Panc1 (cell line): ENCODE measurements at regions not wholly inside any gene's neighbourhood (a gene's known extent, or its start where the extent isn't known, plus 50 kb on each side); places are given as distances from the start of the nearest gene placed in this dataset.

ENCODE experiments used
- ATAC-seq: fragments of 200-7000 bp; cut with Tn5 transposase; 2 replicates; pipeline ENCODE4 v1.9.1; 2020; ENCODE audit warnings: mild to moderate bottlenecking, moderate library complexity
- BruUV-seq: library from RNA; stranded (reverse); fragments of 400-500 nt; replicated peaks from 2 replicates; lab custom pipeline; 2021; lab: Mats Ljungman, UMichigan
- CTCF ChIA-PET: fragments of 300-600 bp; sonication (Branson Sonifier 250); formaldehyde crosslinking; loops from one replicate; lab custom pipeline; 2022; ENCODE audit warnings: antibody characterized with exemption; lab: Charles Lee
- POLR2A ChIA-PET: fragments of 300-600 bp; sonication (Branson Sonifier 250); formaldehyde crosslinking; loops from one replicate; lab custom pipeline; 2022; ENCODE audit warnings: antibody characterized with exemption; lab: Charles Lee
- DNase-seq: peaks from one replicate; pipeline ENCODE4 v3.0.0-alpha.2; 2010; ENCODE audit warnings: low read depth, low spot score
- H3K27ac ChIP-seq: 2 replicates; pipeline ENCODE4 v1.5.1; 2011; ENCODE audit warnings: mild to moderate bottlenecking, low read length, inconsistent platforms
- H3K27me3 ChIP-seq: fragments of 200-500 bp; sonication (Bioruptor generic); 2 replicates; pipeline ENCODE4 v1.6.0; 2014; ENCODE audit warnings: low read length, inconsistent platforms; ENCODE audit not compliant: control insufficient read depth, insufficient read depth
- H3K36me3 ChIP-seq: fragments of 200-500 bp; sonication (Bioruptor generic); 2 replicates; pipeline ENCODE4 v1.5.1; 2014; ENCODE audit warnings: inconsistent platforms, mild to moderate bottlenecking, low read length, moderate library complexity; ENCODE audit not compliant: control insufficient read depth, insufficient read depth
- H3K4me1 ChIP-seq: 2 replicates; pipeline ENCODE4 v1.5.1; 2011; ENCODE audit warnings: inconsistent platforms, mild to moderate bottlenecking, low read length, moderate library complexity; ENCODE audit not compliant: control insufficient read depth, insufficient read depth
- H3K4me3 ChIP-seq, 2 experiments: 2 replicates each; pipeline ENCODE4 v1.5.1; 2011 to 2012; ENCODE audit warnings: low read depth in 2 of 2, low read length in 2 of 2, mild to moderate bottlenecking in 2 of 2, inconsistent platforms in 1 of 2, moderate library complexity in 1 of 2
- H3K9me3 ChIP-seq: fragments of 200-500 bp; sonication (Bioruptor generic); 2 replicates; pipeline ENCODE4 v1.5.1; 2014; ENCODE audit warnings: low read depth, mild to moderate bottlenecking, inconsistent platforms, low read length, moderate library complexity; ENCODE audit not compliant: control insufficient read depth, insufficient read depth
- CTCF ChIP-seq: fragments of 450-650 bp; IDR thresholded peaks from 2 replicates; pipeline ENCODE4 v1.5.1; 2017; ENCODE audit warnings: mild to moderate bottlenecking
- POLR2AphosphoS5 ChIP-seq: IDR thresholded peaks from 2 replicates; pipeline ENCODE4 v1.6.1; 2012; ENCODE audit warnings: mild to moderate bottlenecking, low read depth, low read length, moderate library complexity
- SIN3A ChIP-seq: IDR thresholded peaks from 2 replicates; pipeline ENCODE4 v1.6.1; 2012; ENCODE audit warnings: low read depth, mild to moderate bottlenecking, low read length, moderate library complexity, borderline replicate concordance; ENCODE audit not compliant: insufficient read depth
- TCF7L2 ChIP-seq: IDR thresholded peaks from 2 replicates; pipeline ENCODE4 v1.6.1; 2011; ENCODE audit warnings: mild to moderate bottlenecking, low read depth, low read length, inconsistent platforms
- in situ Hi-C: cut with HindIII; loops from 2 replicates; pipeline ENCODE4 v1.10.0; 2016; ENCODE audit warnings: low sequenced_read_pairs, low pct_unique_long_range_greater_than_20kb
- intact Hi-C: fragments of 100-400 bp; cut with micrococcal nuclease; formaldehyde crosslinking; loops from one replicate; pipeline ENCODE4 v1.10.0; 2022; ENCODE audit not compliant: unreplicated experiment
- TF ChIP-seq, protein P1 (sequence below), 2 experiments: IDR thresholded peaks; 2 replicates each; pipeline ENCODE4 v1.6.1; 2011 to 2012; ENCODE audit warnings: low read depth in 2 of 2, control low read depth in 1 of 2, low read length in 1 of 2, mild to moderate bottlenecking in 1 of 2, moderate library complexity in 1 of 2; ENCODE audit not compliant: insufficient read depth in 1 of 2

GRCh38 chr7:375321-375831 lies 85.4 kb downstream of the FOXL3 start:
- Histone ChIP-seq H3K36me3 (no peaks in the 10 kb centered on the region), H3K27me3 (no peaks in the 10 kb centered on the region), H3K27ac (no peak overlapping the region), H3K4me1 (peaks cover 4% of the 10 kb centered on the region; the same call in 1 of the 2 replicates), H3K9me3 (no peaks in the 10 kb centered on the region), H3K4me3 (no peak overlapping the region)
- BruUV-seq: no TSS peak
- TF ChIP-seq POLR2AphosphoS5 (no peak), CTCF (no peak), SIN3A (no peak), TCF7L2 (no peak)
- TF ChIP-seq, protein P1, sequence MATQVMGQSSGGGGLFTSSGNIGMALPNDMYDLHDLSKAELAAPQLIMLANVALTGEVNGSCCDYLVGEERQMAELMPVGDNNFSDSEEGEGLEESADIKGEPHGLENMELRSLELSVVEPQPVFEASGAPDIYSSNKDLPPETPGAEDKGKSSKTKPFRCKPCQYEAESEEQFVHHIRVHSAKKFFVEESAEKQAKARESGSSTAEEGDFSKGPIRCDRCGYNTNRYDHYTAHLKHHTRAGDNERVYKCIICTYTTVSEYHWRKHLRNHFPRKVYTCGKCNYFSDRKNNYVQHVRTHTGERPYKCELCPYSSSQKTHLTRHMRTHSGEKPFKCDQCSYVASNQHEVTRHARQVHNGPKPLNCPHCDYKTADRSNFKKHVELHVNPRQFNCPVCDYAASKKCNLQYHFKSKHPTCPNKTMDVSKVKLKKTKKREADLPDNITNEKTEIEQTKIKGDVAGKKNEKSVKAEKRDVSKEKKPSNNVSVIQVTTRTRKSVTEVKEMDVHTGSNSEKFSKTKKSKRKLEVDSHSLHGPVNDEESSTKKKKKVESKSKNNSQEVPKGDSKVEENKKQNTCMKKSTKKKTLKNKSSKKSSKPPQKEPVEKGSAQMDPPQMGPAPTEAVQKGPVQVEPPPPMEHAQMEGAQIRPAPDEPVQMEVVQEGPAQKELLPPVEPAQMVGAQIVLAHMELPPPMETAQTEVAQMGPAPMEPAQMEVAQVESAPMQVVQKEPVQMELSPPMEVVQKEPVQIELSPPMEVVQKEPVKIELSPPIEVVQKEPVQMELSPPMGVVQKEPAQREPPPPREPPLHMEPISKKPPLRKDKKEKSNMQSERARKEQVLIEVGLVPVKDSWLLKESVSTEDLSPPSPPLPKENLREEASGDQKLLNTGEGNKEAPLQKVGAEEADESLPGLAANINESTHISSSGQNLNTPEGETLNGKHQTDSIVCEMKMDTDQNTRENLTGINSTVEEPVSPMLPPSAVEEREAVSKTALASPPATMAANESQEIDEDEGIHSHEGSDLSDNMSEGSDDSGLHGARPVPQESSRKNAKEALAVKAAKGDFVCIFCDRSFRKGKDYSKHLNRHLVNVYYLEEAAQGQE (IDR thresholded peaks at IDR 0.05; ENCODE audit: insufficient read depth in 1 of 2, low read depth in 2 of 2, low read length in 1 of 2): no peak
- intact Hi-C loops: no loop called here
- ChIA-PET POLR2A (interaction anchor here (0.7 kb wide), 1 partner anchor 509 kb away, joined by 3 read pairs; no protein-coding TSS in a partner anchor), CTCF (no interaction called here)
- in situ Hi-C loops: no loop called here
- ATAC-seq (no peak), DNase-seq (no peak)

DNA sequence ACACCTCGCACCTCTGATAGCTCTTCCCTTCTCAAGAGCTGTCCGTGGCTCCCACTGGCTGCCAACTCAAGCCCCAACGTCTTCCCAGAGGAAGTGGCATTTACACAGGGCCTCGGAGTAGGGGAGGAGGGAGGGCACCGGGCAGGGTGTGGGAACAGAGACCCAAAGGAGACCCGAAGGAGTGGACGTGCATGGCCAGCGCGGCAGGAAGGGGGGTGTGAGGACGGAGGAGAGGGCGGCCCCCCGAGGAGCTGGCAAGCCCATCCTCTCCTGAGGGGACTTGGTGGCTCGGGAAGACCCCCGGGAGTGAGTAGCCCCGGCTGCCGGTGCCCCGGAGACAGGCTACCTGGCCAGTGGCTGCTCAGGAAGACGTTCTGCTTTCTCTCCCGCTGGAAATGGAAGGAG lies 85.9 kb downstream of the FOXL3 start:
- no TSS peak for BruUV-seq
- Histone ChIP-seq H3K36me3 (no peaks in the 10 kb centered on the region), H3K9me3 (no peaks in the 10 kb centered on the region), H3K4me1 (peaks cover 4% of the 10 kb centered on the region; the same call in 1 of the 2 replicates), H3K27ac (no peak overlapping the region), H3K4me3 (no peak overlapping the region), H3K27me3 (no peaks in the 10 kb centered on the region)
- intact Hi-C loops (no loop called here), in situ Hi-C loops (no loop called here)
- ChIA-PET POLR2A (no interaction called here), CTCF (no interaction called here)
- TF ChIP-seq SIN3A: no peak
- DNase-seq: no peak
- ATAC-seq: no peak

DNA sequence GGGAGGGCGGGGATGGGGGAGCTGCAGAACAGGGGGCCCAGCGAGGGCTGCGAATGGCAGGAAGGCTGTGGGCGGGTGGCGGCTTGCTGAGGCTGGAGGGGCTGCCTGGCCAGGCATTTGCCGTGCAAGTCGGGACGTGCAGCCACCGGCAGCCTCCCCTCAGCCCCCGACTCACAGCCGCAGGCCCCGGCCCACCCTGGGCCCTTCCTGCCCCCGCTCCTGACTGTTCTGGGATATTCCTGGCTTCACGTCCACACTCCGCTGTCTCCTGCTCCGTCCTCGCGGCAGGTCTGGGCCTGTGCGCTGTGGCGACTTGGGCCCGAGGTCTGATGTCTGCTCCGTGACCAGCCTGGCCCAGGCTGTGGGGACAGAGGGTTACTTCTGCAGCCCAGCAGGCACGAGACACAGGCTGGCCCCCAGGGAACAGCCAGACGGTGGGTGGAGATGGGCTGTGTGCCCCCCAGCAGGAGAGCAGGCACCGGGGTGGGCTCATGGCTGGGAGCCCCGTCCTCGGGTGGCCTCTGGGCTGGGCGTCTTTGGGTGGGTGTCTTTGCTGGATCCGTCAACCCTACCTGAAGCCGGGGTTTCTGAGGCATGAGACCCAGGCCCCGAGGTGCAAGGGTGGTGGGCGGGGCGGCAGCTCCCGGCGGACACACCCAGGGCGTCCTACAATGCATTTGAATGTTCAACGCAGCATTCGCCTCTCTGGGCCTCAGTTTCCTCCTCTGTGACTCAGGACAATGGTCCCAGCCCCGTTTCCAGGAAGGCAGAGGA lies 86.5 kb downstream of the FOXL3 start:
- no peak overlapping the region for H3K27ac ChIP-seq
- in situ Hi-C loops (no loop called here), intact Hi-C loops (no loop called here)
- TF ChIP-seq TCF7L2: no peak
- TF ChIP-seq CTCF: no peak
- no peak for TF ChIP-seq SIN3A
- TF ChIP-seq, protein P1 (IDR thresholded peaks at IDR 0.05; ENCODE audit: insufficient read depth in 1 of 2, low read depth in 2 of 2, low read length in 1 of 2): no peak
- no peak for TF ChIP-seq POLR2AphosphoS5
- H3K4me1 ChIP-seq: peaks cover 4% of the 10 kb centered on the region; the same call in 1 of the 2 replicates
- no TSS peak for BruUV-seq
- no peaks in the 10 kb centered on the region for H3K27me3 ChIP-seq
- H3K9me3 ChIP-seq: no peaks in the 10 kb centered on the region
- POLR2A ChIA-PET: no interaction called here
- H3K4me3 ChIP-seq: no peak overlapping the region
- H3K36me3 ChIP-seq: no peaks in the 10 kb centered on the region
- DNase-seq (no peak), ATAC-seq (no peak)
- CTCF ChIA-PET: no interaction called here
